Fibroblast of skin of right biceps (primary cell): ENCODE measurements at regions not wholly inside any gene's neighbourhood (a gene's known extent, or its start where the extent isn't known, plus 50 kb on each side); places are given as distances from the start of the nearest gene placed in this dataset.
"Not testable (repeated sequence)": the region's sequence is repeated elsewhere in the genome, so short reads cannot be mapped to it uniquely, and the experiment has no call there.

Source experiments
- DNase-seq: peaks from one replicate; pipeline ENCODE4 v3.0.0-alpha.2; 2013

GRCh38 chr5:122209601-122210000 lies 80.3 kb downstream of the ZNF474 start:
- DNase-seq = not testable (repeated sequence)

DNA sequence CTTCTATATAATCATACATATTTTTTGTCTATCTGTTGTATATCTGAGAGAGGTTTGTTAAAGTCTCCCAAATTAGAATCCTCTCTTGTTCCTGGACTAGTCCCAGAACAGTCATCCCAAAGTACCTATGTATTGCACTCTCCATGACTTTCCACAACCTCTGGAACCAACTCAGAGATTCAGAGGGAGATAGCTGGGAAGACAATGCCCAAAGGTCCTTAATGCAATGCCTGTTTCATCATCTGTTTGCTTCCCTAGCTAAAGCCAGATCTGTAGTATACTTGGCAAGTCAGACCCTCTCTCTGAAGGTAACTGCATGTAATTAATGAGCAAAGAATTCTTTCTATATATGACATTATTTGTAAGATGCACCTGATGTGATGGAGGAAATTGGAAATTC lies 89.4 kb downstream of the ZNF474 start:
- no peak for DNase-seq

- no peak for DNase-seq
Measured at GRCh38 chr5:122219436-122220166, 90.3 kb downstream of the ZNF474 start.

DNA sequence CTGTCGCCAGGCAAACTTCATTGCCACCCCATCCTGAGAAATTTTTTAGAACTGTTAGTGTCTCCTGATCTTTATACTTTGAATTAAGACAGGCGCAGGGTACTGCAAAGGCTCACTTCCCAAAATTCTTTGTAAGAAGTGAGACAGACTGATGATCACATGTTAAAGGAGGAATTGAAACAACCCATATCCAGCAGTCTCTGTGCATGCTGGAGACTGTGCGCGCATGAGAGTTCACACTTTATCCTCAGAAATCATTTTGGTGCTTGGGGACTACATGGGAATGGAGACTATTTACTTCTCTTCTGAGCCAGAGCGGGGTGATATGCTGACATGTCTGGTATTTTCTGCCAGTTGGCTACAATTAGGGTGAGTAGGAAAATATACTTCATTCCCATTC lies 91.2 kb downstream of the ZNF474 start:
- DNase-seq = no peak

- DNase-seq = no peak
Measured at GRCh38 chr5:122221857-122222256, 90.2 kb upstream of the SNCAIP start.

GRCh38 chr5:122222580-122222979 lies 89.5 kb upstream of the SNCAIP start:
- no peak for DNase-seq

DNA sequence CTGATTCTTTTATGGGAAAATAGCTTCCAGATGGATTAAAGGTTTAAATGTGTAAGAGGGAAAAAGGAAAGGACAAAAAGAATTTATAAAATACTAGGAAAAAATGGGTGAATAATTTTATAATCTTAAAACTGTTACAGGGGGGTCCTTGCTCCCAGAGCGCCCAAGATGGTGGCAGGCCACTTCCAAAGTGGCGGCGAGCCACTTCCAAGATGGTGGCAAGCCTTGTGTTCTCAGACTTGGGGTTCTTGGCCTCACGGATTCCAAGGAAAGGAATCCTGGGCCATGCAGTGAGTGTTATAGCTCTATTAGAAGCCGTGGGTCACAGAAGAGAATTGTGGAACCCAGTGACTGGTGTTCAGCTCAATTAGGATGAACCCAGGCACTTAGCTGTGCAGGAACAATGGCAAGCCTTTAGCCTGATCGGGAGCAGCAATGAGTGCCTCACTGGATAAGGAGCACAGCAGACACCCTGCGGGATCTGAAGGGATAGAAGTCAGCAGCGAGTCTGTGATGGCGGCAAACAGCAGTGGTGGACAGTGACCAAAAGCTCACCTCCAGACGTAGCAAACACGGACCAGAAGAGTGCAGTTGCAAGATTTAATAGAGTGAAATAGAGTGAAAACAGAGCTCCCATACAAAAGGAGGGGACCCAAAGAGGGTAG lies 83.2 kb upstream of the SNCAIP start:
- DNase-seq = no peak

DNA sequence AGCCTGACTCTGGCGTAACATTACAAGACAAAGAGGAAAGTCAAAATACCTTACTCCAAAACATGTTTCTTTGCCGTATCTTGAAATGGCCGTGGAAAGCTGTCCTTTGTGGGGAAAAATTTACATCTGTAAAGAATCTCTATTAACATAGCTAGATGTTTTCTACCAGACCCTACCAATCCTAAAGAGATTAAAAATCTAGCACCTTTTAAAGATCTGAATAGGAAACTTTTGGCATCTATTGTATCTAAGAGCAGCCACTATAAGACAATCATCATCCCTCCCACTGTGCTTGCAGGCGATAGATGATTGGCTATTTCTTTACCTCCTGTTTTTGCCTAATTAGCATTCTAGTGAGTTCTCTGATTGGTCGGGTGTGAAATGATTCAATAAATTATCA lies 82.5 kb upstream of the SNCAIP start:
- no peak for DNase-seq

GRCh38 chr5:122236270-122237040 lies 75.6 kb upstream of the SNCAIP start:
- no peak for DNase-seq

GRCh38 chr5:122237906-122238305 lies 74.1 kb upstream of the SNCAIP start:
- DNase-seq = no peak

GRCh38 chr5:122252319-122252718 lies 59.7 kb upstream of the SNCAIP start:
- no peak for DNase-seq

DNA sequence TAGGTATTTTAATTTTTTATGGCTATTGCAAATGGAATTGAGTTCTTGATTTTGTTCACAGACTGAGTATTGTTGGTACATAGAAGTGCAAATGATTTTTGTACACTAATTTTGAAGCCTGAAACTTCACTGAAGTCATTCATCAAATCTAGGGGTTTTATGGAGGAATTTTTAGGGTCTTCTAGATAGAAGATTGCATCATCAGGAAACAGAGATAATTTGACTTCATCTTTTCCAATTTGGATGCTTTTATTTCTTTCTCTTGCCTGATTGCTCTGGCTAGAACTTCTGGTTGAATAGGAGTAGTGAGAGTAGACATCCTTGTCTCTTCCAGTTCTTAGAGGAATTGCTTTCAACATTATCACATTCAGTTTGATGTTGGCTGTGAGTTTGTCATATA lies 58.2 kb upstream of the SNCAIP start:
- no peak for DNase-seq

GRCh38 chr5:122256388-122256787 lies 55.6 kb upstream of the SNCAIP start:
- DNase-seq = no peak

DNA sequence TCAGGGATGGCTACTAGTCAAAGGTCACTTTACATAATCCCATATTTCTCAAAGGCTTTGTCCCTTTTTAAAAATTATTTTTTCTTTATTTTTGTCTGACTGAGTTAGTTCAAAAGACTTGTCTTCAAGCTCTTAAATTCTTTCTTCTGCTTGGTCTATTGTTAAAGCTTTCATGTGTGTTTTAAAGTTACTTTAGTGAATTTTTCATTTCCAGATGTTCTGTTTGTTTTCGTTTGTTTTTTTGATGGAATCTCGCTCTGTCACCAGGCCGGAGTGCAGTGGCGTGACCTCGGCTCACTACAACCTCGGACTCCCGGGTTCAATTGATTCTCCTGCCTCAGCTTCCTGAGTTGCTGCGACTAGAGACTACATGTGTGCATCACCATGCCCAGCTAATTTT lies 55.0 kb upstream of the SNCAIP start:
- no peak for DNase-seq

DNA sequence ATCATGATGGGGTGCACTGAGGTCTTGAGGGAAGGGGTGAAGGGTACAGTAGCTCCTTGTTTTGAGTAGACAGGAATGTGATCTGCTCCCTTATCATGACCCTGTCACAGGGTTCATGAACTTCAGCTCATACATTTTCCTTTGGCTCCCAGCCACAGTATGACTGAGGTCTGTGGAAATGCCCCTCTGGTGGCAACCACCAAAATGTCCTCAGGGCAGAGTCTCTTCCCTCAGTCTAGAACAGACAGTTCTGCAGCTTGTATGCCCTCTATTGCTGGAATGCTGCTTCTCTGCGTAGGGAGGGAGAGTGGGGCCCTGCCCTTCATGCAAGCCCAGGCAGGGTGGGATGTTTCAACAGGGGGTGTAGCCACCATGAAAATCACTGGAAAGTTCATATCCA lies 53.8 kb upstream of the SNCAIP start:
- no peak for DNase-seq

DNA sequence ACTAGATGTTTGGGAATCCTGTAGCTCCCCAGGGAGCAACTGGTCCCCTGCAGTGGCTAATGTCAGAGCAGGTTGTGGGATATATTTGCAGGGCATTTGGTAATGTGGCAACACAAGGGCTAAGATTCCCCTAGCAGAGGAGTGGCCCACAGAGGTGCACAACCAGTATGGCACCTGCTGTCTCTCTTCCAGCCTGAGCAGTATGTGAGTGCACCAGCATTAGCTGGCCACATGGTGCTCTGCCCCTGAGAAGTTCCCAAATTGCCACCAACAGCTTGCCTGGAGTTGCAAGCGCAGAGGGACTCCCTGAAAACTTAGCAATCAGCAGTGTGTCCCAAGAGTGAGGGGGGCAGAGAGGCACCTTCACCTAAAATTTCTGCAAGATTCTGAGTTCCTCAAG lies 53.2 kb upstream of the SNCAIP start:
- DNase-seq = no peak

DNA sequence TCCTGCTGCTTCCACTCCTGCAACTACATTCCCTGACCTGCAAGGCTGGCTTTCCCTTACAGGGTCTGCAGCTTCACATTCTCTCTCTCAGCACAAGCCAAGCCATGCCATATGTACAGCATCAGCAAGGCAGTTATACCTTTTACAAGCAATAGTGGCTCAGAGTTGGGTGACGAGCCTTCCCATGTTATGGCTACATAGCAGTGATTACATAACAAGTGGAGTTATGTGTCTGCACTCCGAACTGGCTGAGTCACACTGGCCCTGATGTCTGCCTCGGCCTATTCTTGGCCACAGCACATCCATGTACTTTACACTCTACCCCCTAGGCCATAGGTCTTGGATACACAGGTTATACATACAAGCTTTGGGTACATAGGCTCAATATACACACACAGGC lies 52.0 kb upstream of the SNCAIP start:
- DNase-seq = peak; percentile 80

DNA sequence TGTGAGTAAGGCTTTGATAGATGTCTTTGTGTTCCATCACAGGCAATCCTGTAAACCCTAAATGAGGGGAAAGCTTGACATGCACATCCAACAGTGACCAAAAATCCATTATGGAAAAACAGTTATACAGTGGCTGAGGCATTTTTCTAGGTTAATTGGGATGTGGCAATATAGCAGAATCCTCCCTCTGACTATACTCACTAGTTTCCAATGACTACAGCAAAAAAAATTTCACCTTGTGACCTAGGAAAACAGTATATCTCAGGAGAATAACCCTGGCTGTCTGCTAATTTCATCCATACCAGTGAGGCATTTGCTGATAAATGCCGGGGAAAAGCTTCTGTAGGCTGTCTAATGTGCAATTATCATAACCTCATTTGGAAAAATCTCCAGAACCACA lies 49.9 kb upstream of the SNCAIP start:
- DNase-seq = peak; percentile 75
